ENCODE measurements at regions not wholly inside any gene's neighbourhood (a gene's known extent, or its start where the extent isn't known, plus 50 kb on each side); places are given as distances from the start of the nearest gene placed in this dataset.
"Not testable (repeated sequence)": the region's sequence is repeated elsewhere in the genome, so short reads cannot be mapped to it uniquely, and the experiment has no call there.

DNA sequence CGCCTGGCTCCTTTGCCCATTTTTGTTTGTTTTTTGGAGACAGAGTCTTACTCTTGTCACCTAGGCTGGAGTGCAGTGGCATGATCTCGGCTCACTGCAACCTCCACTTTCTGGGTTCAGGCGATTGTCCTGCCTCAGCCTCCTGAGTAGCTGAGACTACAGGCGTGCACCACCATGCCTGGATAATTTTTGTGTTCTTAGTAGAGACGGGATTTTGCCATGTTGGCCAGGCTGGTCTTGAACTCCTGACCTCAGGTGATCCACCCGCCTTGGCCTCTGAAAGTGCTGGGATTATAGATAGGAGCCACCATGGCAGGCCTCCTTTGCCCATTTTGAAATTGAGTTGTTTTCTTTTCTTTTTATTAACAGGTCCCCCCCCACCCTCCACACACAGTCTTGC lies 89.4 kb upstream of the TPTE start:
- not testable (repeated sequence) for DNase-seq (ENCODE audit: low spot score)

DNA sequence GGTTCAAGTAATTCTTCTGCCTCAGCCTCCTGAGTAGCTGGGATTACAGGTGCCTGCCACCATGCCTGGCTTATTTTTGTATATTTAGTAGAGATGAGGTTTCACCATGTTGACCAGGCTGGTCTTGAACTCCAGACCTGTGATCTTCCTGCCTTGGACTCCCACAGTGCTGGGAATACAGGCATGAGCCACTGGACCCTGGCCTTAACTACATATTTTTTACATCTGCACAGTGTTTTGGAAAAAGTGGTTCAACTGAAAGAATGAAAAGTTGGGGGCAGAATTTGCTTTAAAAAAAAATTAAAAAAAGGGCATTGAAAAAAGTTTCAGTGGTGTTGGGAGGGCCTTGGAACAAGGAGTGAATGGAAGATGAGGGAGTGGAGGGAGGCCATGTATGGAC lies 88.9 kb upstream of the TPTE start:
- not testable (repeated sequence) for DNase-seq (ENCODE audit: low spot score)

DNA sequence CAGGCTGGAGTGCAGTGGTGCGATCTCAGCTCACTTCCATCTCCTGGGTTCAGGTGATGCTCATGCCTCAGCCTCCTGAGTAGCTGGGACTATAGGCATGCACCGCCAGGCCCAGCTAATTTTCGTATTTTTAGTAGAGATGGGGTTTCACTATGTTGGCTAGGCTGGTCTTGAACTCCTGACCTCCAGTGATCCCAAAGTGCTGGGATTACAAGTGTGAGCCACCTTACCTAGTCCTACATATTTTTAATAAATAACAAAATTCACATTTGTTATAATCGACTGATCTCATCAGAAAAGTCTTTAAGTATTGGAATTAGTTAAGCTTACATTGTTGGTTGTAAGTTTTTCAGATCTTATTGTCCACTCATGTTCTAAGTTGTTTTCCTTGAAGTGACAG lies 83.4 kb upstream of the TPTE start:
- not testable (repeated sequence) for DNase-seq (ENCODE audit: low spot score)

DNA sequence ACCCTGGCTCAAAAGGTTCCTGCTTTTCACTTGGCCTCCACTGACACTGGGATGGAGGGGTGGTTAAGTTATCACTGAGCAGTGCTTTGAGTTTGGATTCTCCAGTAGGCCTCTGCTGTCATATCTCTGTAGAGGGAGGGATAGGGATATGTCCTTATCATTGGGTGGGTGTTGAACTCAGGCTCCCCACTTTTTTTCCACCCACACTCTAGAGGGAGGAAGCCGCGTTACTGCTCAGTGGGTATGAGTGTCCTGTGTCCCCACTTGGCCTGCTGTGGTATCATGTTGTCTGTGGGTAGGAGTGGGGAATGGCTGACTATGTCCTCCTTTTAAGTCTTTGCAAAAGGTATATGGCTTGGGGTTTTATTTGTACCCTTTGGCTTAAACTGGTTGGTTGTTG lies 80.7 kb upstream of the TPTE start:
- DNase-seq (ENCODE audit: low spot score) = not testable (repeated sequence)

DNA sequence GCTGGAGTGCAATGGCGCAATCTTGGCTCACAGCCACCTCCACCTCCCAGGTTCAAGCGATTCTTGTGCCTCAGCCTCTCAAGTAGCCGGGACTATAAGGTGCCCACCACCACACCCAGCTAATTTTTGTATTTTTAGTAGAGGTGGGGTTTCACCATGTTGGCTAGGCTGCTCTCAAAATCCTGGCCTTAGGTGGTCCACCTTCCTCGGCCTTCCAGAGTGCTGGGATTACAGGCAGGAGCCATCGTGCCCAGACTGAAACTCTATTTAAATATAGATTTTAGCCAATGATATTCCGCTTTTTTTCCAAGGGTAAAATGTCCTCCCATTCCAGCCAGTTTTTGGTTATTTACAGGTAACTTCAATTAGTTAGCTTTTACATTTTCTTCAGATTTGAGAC lies 79.4 kb upstream of the TPTE start:
- not testable (repeated sequence) for DNase-seq (ENCODE audit: low spot score)

DNA sequence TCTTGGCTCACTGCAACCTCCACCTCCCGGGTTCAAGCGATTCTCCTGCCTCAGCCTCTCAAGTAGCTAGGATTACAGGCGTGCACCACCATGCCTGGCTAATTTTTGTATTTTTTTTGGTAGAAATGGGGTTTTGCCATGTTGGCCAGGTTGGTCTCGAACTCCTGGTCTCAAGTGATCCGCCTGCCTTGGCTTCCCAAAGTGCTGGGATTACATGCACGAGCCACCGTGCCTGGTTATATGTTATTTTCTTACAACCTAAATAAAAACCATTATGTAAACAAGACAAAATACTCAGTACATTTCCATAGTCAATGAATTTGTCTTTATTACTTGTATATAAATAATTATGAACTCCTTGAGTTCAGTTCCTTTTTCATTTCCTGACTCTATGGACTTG lies 75.7 kb upstream of the TPTE start:
- DNase-seq (ENCODE audit: low spot score) = not testable (repeated sequence)

DNA sequence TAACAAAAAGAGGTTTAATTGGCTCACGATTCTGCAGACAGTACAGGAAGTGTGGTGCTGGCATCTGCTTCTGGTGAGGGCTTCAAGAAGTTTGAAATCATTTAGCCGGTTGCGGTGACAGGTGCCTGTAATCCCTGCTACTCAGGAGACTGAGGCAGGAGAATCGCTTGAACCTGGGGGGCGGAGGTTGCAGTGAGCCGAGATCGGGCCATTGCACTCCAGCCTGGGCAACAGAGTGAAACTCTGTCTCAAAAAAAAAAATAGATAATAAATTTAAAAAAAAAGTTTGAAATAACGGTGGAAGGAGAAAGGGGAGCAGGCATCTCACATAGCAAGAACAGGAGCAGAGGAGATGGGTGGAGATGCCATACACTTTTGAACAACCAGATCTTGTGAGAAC lies 71.9 kb upstream of the TPTE start:
- DNase-seq (ENCODE audit: low spot score) = not testable (repeated sequence)

DNA sequence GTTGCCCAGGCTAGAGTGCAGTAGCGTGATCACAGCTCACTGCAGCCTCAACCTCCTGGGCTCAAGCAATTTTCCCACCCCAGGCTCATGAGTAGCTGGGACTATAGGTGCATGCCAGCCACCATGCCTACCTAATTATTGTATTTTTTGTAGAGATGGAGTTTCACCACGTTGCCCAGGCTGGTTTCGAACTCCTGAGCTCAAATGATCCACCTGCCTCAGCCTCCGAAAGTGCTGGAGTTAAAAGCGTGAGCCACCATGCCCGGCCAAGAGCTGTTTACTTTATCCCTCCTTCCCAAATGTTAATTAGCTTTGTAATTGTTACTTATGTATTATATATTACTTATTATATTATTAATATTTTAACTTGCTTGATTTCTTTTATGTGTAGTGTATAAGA lies 70.1 kb upstream of the TPTE start:
- not testable (repeated sequence) for DNase-seq (ENCODE audit: low spot score)

DNA sequence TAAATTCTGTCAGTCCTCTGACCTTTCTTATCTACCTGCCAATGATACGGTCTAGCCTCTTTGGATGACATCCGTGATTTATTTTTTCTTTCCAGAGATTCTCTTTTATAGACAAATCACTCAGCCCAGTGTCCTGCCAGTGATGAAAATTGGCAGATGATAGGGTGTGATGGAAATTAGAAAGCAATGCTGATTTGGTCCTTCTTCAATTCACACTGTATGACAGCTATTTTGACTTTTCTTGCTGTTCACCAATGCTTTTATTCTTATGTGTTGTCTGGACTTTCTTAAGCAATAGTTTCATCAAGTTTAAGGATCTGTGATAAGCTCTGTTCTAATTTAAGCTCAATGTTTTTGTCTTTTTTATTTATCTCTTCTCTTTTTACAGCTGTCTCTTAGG lies 63.6 kb upstream of the TPTE start:
- DNase-seq (ENCODE audit: low spot score) = not testable (repeated sequence)

DNA sequence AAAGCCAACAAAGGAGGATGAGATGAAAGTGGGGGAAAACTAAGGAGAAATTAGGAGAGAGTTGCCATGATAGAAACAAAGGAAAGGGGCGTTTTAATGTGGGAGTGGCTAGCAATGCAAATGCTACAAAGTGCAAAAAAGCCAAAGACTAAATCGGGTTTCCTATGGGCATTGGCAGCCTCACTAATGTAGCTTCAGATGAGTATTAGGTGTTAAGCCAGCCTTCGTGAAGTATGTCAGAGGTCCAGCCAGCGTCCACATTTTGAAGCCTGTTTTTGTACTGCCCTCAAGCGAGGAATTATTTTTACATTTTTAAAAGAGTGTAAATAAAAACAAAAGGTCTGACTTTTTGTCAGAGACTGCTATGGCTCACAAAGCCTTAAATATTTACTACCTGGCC lies 60.4 kb upstream of the TPTE start:
- DNase-seq (ENCODE audit: low spot score) = not testable (repeated sequence)

DNA sequence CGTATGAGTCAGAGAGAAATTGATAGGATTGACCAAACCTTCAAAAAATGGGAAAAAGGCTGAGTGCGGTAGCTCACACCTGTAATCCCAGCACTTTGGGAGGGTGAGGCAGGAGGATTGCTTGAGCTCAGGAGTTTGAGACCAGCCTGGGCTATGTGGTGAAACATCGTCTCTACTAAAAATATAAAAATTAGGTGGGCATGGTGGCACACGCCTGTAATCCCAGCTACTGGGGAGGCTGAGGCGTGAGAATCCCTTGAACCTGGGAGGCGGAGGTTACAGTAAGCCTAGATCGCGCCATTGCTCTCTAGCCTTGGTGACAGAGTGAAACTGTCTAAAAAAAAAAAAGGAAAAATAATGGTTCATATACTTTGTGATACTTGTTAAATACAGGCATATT lies 59.9 kb upstream of the TPTE start:
- not testable (repeated sequence) for DNase-seq (ENCODE audit: low spot score)

DNA sequence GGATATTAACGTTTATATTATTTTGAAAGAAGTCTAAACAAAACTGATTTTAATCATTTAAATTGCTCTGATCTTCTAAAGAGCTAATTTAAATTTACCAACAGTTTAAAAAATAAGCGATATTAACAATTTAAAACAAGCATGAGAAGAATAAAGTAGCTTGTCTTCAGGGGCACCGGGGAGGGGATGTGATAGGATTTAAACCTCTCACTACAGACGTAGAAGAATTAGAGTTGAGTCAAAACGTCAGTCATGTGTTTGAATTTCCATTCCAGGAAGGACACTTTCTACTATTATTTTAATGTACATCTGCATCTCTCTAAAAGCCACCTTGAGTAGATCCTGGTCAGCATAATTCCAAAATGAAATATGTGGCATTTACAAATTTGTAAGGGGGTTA lies 58.2 kb upstream of the TPTE start:
- no peak for DNase-seq (ENCODE audit: low spot score)

DNA sequence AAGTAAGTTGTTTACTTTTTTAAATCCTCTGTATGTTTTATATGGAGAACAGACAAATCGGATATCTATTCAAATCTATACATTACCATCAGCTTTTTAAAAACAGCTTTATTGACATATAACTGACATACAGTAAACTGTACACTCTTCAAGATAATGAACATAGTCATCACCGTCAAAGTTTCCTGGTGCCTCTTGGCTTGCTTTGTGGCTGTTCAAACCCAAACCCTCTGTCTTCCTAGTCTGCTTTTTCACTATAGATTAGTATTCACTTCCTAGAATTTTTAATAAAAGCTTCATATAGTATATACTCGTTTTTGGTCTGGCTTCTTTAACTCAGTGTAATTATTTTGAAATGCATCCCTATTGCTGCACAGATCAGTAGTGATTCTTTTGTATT lies 56.4 kb upstream of the TPTE start:
- no peak for DNase-seq (ENCODE audit: low spot score)

DNA sequence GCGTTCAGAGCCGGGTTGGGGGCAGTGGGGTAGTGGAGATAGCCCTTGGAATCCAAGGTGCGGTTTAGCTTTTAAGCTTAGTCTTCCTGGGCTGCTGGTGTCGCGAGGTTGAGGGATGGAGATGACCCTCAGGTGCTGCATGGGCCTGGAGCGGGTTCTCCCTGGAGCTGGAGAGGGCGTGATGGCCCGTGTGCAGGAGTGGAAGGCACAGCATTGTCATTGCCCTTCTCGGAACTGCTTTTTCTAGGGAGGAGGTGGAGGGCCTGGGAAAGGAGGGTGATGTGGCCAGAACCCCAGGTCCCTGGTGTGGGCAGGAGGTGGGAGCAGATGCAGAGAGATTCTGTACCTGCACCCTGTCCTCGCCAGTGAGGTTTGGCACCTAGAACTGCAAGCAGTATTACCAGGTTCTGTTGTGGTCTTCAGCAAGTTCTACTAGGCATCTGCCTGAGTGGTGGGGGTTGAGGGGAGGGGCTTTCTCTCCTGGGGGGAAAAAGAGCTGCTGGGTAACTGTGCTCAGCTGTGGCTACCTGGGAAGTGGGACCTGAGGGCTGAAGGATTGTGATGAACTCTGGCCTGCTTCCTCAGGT lies 55.8 kb upstream of the TPTE start:
- not testable (repeated sequence) for DNase-seq (ENCODE audit: low spot score)

DNA sequence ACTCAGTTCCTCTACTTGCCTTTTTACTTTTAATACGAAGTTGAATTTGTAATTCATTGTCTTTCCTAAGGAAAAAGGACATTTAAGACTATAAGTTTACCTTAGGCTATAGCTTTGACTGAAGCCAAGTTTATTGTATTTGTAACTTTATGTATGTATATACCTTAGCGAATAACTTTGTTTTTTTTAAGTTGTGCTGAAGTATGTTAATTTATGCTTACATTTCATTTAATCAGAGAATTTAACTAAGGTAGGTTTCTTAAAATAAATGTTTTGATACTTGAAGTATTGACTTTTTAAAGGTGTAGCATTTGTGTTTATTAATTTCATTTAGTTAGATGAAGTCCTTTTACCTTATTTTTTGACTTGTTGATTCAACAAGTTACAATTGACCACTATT lies 55.2 kb upstream of the TPTE start:
- DNase-seq (ENCODE audit: low spot score) = no peak

Data from AG08396 (cell line).